ENCODE measurements at regions not wholly inside any gene's neighbourhood (a gene's known extent, or its start where the extent isn't known, plus 50 kb on each side); places are given as distances from the start of the nearest gene placed in this dataset.
"Not testable (repeated sequence)": the region's sequence is repeated elsewhere in the genome, so short reads cannot be mapped to it uniquely, and the experiment has no call there.

- Histone ChIP-seq H2AFZ (ENCODE audit: low read depth, low read length) (no peak overlapping the region), H4K20me1 (ENCODE audit: insufficient read depth, low read length) (no peaks in the 10 kb centered on the region), H3K27ac (ENCODE audit: low read depth, low read length) (no peak overlapping the region), H3K4me2 (ENCODE audit: low read length) (no peak overlapping the region), H3K9me3 (ENCODE audit: insufficient read depth, low read depth, low read length) (no peaks in the 10 kb centered on the region), H3K27me3 (ENCODE audit: insufficient read depth, low read length) (no peaks in the 10 kb centered on the region), H3K4me1 (ENCODE audit: insufficient read depth, low read length) (no peaks in the 10 kb centered on the region), H3K4me3 (ENCODE audit: insufficient read depth, low read depth, low read length) (no peak overlapping the region), H3K36me3 (ENCODE audit: insufficient read depth, low read length) (no peaks in the 10 kb centered on the region), H3K79me2 (ENCODE audit: insufficient read depth, low read length) (no peaks in the 10 kb centered on the region), H3K9ac (ENCODE audit: low read length) (no peak overlapping the region)
- no peak overlapping the region for H3K27ac Mint-ChIP-seq (ENCODE audit: unreplicated experiment)
- H3K4me1 Mint-ChIP-seq (ENCODE audit: low read depth, unreplicated experiment) = no peaks in the 10 kb centered on the region
- FAIRE-seq (peak; percentile 26), DNase-seq (ENCODE audit: low read depth) (no peak)
- H3K4me3 Mint-ChIP-seq (ENCODE audit: unreplicated experiment) = no peak overlapping the region
- H3K36me3 Mint-ChIP-seq (ENCODE audit: low read depth, unreplicated experiment) = no peaks in the 10 kb centered on the region
- H3K27me3 Mint-ChIP-seq (ENCODE audit: low read depth, unreplicated experiment) = no peaks in the 10 kb centered on the region
- no peaks in the 10 kb centered on the region for H3K9me3 Mint-ChIP-seq (ENCODE audit: unreplicated experiment)
- TF ChIP-seq CTCF (IDR thresholded peaks at IDR 0.05; ENCODE audit: insufficient read depth, low read depth, low read length) = no peak
- TF ChIP-seq EZH2 (IDR thresholded peaks at IDR 0.05; ENCODE audit: insufficient read depth, low read length) = no peak
Observed at GRCh38 chr13:61546413-61546812, 130.8 kb upstream of the PCDH20 start.

GRCh38 chr13:61536433-61536832 is 120.8 kb upstream of the PCDH20 start:
- Mint-ChIP-seq H3K36me3 (ENCODE audit: low read depth, unreplicated experiment) (no peaks in the 10 kb centered on the region), H3K4me1 (ENCODE audit: low read depth, unreplicated experiment) (no peaks in the 10 kb centered on the region), H3K9me3 (ENCODE audit: unreplicated experiment) (no peaks in the 10 kb centered on the region), H3K4me3 (ENCODE audit: unreplicated experiment) (no peak overlapping the region), H3K27me3 (ENCODE audit: low read depth, unreplicated experiment) (no peaks in the 10 kb centered on the region), H3K27ac (ENCODE audit: unreplicated experiment) (no peak overlapping the region)
- H3K9ac ChIP-seq (ENCODE audit: low read length) = no peak overlapping the region
- H3K9me3 ChIP-seq (ENCODE audit: insufficient read depth, low read depth, low read length) = no peaks in the 10 kb centered on the region
- no peak overlapping the region for H3K4me2 ChIP-seq (ENCODE audit: low read length)
- no peaks in the 10 kb centered on the region for H3K27me3 ChIP-seq (ENCODE audit: insufficient read depth, low read length)
- no peak overlapping the region for H3K27ac ChIP-seq (ENCODE audit: low read depth, low read length)
- H3K36me3 ChIP-seq (ENCODE audit: insufficient read depth, low read length) = no peaks in the 10 kb centered on the region
- H4K20me1 ChIP-seq (ENCODE audit: insufficient read depth, low read length) = no peaks in the 10 kb centered on the region
- H2AFZ ChIP-seq (ENCODE audit: low read depth, low read length) = no peak overlapping the region
- no peaks in the 10 kb centered on the region for H3K79me2 ChIP-seq (ENCODE audit: insufficient read depth, low read length)
- H3K4me1 ChIP-seq (ENCODE audit: insufficient read depth, low read length) = no peaks in the 10 kb centered on the region
- H3K4me3 ChIP-seq (ENCODE audit: insufficient read depth, low read depth, low read length) = no peak overlapping the region
- no peak for FAIRE-seq
- DNase-seq (ENCODE audit: low read depth) = no peak
- TF ChIP-seq EZH2 (IDR thresholded peaks at IDR 0.05; ENCODE audit: insufficient read depth, low read length) (no peak), CTCF (IDR thresholded peaks at IDR 0.05; ENCODE audit: insufficient read depth, low read depth, low read length) (no peak)

GRCh38 chr13:61531383-61532065 is 115.9 kb upstream of the PCDH20 start:
- no peak overlapping the region for H3K4me2 ChIP-seq (ENCODE audit: low read length)
- DNase-seq (ENCODE audit: low read depth) (no peak), FAIRE-seq (no peak)
- no peak overlapping the region for H3K27ac Mint-ChIP-seq (ENCODE audit: unreplicated experiment)
- H2AFZ ChIP-seq (ENCODE audit: low read depth, low read length) = no peak overlapping the region
- TF ChIP-seq EZH2 (IDR thresholded peaks at IDR 0.05; ENCODE audit: insufficient read depth, low read length) (no peak), CTCF (IDR thresholded peaks at IDR 0.05; ENCODE audit: insufficient read depth, low read depth, low read length) (no peak)
- no peaks in the 10 kb centered on the region for H4K20me1 ChIP-seq (ENCODE audit: insufficient read depth, low read length)
- H3K4me1 Mint-ChIP-seq (ENCODE audit: low read depth, unreplicated experiment) = no peaks in the 10 kb centered on the region
- H3K36me3 Mint-ChIP-seq (ENCODE audit: low read depth, unreplicated experiment) = no peaks in the 10 kb centered on the region
- no peak overlapping the region for H3K4me3 Mint-ChIP-seq (ENCODE audit: unreplicated experiment)
- no peaks in the 10 kb centered on the region for H3K9me3 Mint-ChIP-seq (ENCODE audit: unreplicated experiment)
- no peaks in the 10 kb centered on the region for H3K27me3 Mint-ChIP-seq (ENCODE audit: low read depth, unreplicated experiment)
- no peaks in the 10 kb centered on the region for H3K79me2 ChIP-seq (ENCODE audit: insufficient read depth, low read length)
- no peaks in the 10 kb centered on the region for H3K4me1 ChIP-seq (ENCODE audit: insufficient read depth, low read length)
- H3K9ac ChIP-seq (ENCODE audit: low read length) = no peak overlapping the region
- no peak overlapping the region for H3K27ac ChIP-seq (ENCODE audit: low read depth, low read length)
- H3K36me3 ChIP-seq (ENCODE audit: insufficient read depth, low read length) = no peaks in the 10 kb centered on the region
- no peaks in the 10 kb centered on the region for H3K27me3 ChIP-seq (ENCODE audit: insufficient read depth, low read length)
- no peak overlapping the region for H3K4me3 ChIP-seq (ENCODE audit: insufficient read depth, low read depth, low read length)
- no peaks in the 10 kb centered on the region for H3K9me3 ChIP-seq (ENCODE audit: insufficient read depth, low read depth, low read length)

- H3K9me3 Mint-ChIP-seq (ENCODE audit: unreplicated experiment) = not testable (repeated sequence)
Observed at GRCh38 chr13:61519214-61519613, 103.6 kb upstream of the PCDH20 start.

More at GRCh38 chr13:61519214-61519613, 103.6 kb upstream of the PCDH20 start:
- not testable (repeated sequence) for H3K27ac Mint-ChIP-seq (ENCODE audit: unreplicated experiment); H3K9me3 ChIP-seq (ENCODE audit: insufficient read depth, low read depth, low read length); H3K4me1 Mint-ChIP-seq (ENCODE audit: low read depth, unreplicated experiment); H3K27ac ChIP-seq (ENCODE audit: low read depth, low read length); H3K4me2 ChIP-seq (ENCODE audit: low read length); FAIRE-seq; H3K4me3 ChIP-seq (ENCODE audit: insufficient read depth, low read depth, low read length); H3K27me3 ChIP-seq (ENCODE audit: insufficient read depth, low read length); H4K20me1 ChIP-seq (ENCODE audit: insufficient read depth, low read length); H3K36me3 Mint-ChIP-seq (ENCODE audit: low read depth, unreplicated experiment); H2AFZ ChIP-seq (ENCODE audit: low read depth, low read length); DNase-seq (ENCODE audit: low read depth); H3K79me2 ChIP-seq (ENCODE audit: insufficient read depth, low read length); H3K27me3 Mint-ChIP-seq (ENCODE audit: low read depth, unreplicated experiment); H3K36me3 ChIP-seq (ENCODE audit: insufficient read depth, low read length); H3K9ac ChIP-seq (ENCODE audit: low read length); H3K4me1 ChIP-seq (ENCODE audit: insufficient read depth, low read length); H3K4me3 Mint-ChIP-seq (ENCODE audit: unreplicated experiment)

Data from astrocyte (in vitro differentiated cells and primary cell).